GM18873 (cell line): ENCODE measurements at regions not wholly inside any gene's neighbourhood (a gene's known extent, or its start where the extent isn't known, plus 50 kb on each side); places are given as distances from the start of the nearest gene placed in this dataset.

ENCODE experiments used
- ATAC-seq: cut with Tn5 transposase; IDR thresholded peaks from one replicate; pipeline ENCODE4 v1.9.1; 2021; ENCODE audit warnings: mild to moderate bottlenecking, moderate library complexity, moderate number of reproducible peaks; ENCODE audit not compliant: unreplicated experiment, low FRiP score

- ATAC-seq: no peak
Measured at GRCh38 chr20:50385733-50386640, 124.2 kb upstream of the PTPN1 start.

- no peak for ATAC-seq
Measured at GRCh38 chr20:50386641-50386960, 123.6 kb upstream of the PTPN1 start.

GRCh38 chr20:50387218-50387995 is 122.8 kb upstream of the PTPN1 start:
- ATAC-seq: no peak

- no peak for ATAC-seq
Measured at GRCh38 chr20:50387996-50388332, 122.2 kb upstream of the PTPN1 start.

GRCh38 chr20:50388733-50389437 is 121.3 kb upstream of the PTPN1 start:
- no peak for ATAC-seq

- ATAC-seq: no peak
Measured at GRCh38 chr20:50389438-50389807, 120.8 kb upstream of the PTPN1 start.

- ATAC-seq: no peak
Measured at GRCh38 chr20:50389808-50390684, 120.1 kb upstream of the PTPN1 start.

GRCh38 chr20:50390685-50391443 is 119.3 kb upstream of the PTPN1 start:
- ATAC-seq: no peak

GRCh38 chr20:50391444-50392137 is 118.6 kb upstream of the PTPN1 start:
- no peak for ATAC-seq

- no peak for ATAC-seq
Measured at GRCh38 chr20:50392138-50392866, 117.9 kb upstream of the PTPN1 start.

- ATAC-seq: no peak
Measured at GRCh38 chr20:50393242-50393641, 116.9 kb upstream of the PTPN1 start.

GRCh38 chr20:50393990-50394561 is 116.1 kb upstream of the PTPN1 start:
- no peak for ATAC-seq

- ATAC-seq: no peak
Measured at GRCh38 chr20:50394569-50394968, 115.6 kb upstream of the PTPN1 start.

GRCh38 chr20:50395251-50395729 is 114.9 kb upstream of the PTPN1 start:
- ATAC-seq: no peak

GRCh38 chr20:50395914-50396488 is 114.2 kb upstream of the PTPN1 start:
- no peak for ATAC-seq

GRCh38 chr20:50396623-50397022 is 113.6 kb upstream of the PTPN1 start:
- ATAC-seq: no peak

- ATAC-seq: no peak
Measured at GRCh38 chr20:50397058-50397457, 113.1 kb upstream of the PTPN1 start.

GRCh38 chr20:50398064-50398463 is 112.1 kb upstream of the PTPN1 start:
- no peak for ATAC-seq
